Left forelimb (tissue), 1 donor: ENCODE measurements at regions not wholly inside any gene's neighbourhood (a gene's known extent, or its start where the extent isn't known, plus 50 kb on each side); places are given as distances from the start of the nearest gene placed in this dataset.

Source experiments
- DNase-seq: peaks from one replicate; pipeline ENCODE4 v3.0.0-alpha.2; 2018; ENCODE audit warnings: low spot score

DNA sequence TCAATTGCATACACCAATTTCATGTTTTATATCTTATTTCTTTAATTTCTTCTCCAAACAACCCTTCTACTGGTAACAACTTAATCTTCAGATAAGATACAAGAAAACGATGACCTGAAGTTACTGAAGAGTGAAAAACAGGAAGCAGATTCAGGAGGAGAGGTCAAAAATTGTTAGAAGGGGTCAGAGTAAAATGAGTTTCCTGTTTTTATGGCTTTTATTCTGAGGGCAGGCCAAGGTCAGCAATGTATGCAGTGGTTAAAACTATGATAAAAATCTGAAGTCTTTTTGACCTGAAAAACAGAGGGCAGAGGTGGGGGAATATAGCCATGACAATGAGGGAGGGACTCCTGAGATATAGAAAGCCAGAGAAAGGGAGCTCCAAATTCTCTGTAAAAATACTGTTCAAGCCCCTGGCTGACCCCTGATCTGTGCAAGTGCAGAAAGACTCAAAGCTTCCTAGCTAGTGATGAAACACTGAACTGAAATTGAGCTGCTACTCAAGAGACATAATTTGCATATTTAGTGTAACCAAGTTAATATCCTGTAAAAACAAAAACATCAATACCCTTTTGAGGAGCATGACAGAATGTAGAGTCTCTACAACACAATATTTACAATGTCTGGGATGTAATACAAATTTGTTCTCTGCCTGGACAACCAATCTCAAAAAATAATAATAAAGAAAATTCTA, 514.3 kb upstream of the SEL1L start:
- DNase-seq, result no peak

DNA sequence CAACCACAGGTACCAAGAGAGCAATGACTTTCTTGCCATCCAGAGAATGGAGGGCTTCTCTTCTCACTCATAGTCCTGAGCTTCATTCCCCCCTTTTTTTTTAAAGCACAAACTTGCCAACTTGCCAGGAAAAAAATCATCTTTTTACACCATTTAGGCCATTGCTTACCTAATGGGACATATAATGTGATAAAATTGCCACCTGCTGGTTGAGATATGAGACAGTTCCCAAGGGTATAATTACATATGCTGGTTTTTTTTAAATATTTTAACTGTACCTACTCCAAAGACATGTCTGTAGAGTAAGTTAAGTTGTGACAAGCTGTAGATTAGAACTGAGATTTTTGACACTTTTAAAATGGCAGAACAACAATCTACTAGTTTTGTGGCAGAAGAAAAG, 519.1 kb upstream of the SEL1L start:
- no peak for DNase-seq

DNA sequence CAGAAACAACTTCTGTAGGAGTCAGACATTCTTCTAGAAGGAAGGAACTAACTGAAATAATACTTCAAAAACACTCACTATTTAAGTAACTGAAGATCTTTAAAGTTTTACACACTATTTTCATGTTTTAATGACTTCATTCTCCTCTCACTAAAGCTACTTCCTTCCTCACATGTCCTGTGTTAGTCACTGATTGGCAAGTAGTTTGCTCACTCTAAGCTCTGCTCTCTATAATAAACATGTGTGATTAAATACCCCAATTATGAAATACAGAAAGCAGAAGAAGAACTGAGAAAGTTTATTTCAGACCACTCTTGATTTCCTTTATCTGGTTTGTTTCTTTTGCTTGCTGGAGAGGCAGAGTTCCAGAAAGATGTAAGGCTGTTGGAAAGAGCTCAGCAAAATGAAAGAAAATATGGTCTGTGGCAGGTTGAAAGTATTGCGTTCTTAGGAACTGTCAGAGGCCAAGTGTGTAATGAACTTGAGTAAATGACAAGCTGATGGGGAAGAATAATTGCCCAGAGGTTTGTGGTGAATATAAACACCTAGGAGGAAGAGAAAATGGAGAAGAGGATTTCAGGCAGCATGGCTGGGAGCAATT, 522.0 kb upstream of the SEL1L start:
- no peak for DNase-seq

DNA sequence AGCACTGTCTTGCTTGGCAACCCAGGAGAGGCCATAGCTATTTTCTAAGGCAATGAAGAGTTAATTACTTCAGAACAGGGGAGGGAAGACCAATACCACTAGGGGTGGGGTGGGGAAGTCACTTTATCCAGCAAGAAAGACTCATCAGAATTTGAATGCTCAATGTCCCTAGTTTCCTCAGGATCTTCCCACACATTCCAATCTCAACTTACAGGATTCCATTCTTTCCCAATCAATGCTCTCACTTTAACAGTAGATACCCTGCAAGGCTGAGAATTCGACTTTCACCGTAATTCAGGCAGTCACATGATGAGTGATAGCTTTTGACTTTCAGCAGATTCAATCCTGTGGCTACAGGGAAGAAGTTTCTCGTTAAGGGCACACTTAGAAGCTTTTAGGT, 526.6 kb upstream of the SEL1L start:
- DNase-seq, result no peak

DNA sequence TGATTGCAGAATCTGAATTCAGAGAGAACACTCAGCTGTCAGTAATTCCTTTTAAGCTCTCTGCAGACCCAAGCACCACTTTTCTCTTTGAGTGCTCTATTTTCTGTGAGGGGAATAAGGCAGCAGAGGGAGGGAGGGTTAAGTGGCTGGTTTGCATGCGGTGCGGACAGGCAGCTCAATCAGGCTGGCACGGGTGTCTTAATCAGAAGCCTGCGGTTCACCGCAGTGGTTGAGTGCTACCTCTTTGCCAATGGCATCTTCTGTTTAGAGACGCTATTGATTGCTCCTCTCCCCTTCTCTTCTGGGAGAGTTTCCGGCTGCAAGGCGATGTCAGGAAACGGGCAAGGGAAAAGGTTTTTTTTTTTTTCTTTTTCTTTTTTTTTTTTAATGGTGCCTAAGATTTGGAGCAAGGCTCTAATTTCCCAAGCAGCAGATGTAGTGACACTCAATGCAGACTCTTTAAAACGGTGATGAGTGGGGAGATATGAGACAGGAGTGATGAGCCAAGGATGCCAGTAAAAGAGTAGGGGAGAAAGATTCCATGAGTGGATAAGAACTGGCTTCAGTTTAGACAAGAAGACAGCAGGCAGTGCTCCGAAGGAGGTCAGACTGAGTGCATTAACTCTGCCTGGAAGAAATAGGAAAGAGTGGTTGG, 533.7 kb upstream of the SEL1L start:
- no peak for DNase-seq

DNA sequence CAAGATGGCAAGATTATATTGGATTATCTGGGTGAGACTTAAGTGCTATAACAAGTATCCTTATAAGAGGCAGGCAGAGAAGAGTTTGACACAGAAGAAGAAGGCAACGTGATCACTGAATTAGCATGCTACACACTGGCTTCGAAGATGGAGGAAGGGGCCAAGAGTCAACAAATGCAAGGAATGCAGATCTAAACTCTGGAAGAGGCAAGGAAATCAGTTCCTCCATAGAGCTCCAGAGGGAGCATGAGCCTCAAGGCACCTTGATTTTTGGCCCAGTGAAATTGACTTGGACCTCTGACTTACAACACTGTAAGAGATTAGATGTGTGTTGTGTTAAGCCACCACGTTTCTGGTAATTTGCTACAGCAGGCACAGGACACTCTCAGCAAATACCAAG, 536.4 kb upstream of the SEL1L start:
- DNase-seq, result no peak

DNA sequence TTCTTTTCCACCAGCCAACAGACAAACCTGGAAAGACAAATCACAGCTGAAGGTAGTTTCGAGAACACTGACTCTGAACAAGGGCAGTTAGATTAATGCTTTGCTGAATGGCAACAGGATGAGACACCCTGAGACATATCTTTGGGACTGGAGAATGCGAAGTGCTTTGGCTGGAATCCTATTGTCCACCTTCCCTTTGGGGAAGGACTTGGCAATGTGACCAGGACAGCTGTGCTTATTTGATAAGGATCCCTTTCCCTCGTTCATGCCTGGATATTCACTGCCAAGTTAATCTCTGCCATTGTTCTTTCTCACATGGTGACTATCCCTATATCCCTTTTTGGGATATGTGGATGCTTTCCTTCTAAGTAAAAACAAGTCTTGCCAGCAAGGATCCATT, 537.1 kb upstream of the SEL1L start:
- DNase-seq, result no peak

DNA sequence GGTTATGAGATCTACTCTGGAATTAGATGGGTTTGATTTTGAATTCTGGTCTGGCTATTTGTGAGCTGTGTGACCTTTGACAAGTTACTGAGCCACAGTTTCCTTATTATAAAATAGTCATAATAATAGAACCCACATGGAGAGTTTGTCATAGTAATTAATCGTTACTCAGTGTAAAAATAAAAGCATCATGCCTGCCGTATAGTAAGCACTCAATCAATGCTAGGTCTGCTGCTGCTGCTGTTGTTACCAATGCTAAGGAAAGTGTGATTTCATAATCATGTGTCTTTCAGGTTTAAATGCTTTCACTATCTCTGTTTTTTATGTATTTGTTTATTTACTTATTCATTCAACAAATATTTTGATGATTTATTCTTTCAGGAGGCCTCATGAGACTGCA, 539.9 kb upstream of the SEL1L start:
- DNase-seq, result no peak

DNA sequence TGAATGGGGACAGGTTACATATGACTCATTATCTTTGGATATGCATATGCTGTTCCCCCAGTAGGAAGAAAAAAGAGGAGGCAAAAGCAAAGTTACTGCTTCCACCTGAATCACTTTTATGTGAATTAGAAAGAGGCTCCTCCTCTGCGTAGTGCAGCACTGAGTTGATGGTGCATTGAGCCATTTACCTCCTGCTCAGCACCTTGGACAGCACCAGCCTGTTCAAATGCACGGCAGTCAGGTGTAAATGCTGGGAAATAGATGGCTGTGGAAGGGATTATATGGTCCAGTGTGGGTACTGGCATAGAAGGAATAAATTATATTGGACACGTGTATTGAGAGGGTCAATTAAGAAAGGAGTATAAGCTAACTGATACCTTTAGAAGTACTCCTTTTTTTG, 541.9 kb upstream of the SEL1L start:
- no peak for DNase-seq

DNA sequence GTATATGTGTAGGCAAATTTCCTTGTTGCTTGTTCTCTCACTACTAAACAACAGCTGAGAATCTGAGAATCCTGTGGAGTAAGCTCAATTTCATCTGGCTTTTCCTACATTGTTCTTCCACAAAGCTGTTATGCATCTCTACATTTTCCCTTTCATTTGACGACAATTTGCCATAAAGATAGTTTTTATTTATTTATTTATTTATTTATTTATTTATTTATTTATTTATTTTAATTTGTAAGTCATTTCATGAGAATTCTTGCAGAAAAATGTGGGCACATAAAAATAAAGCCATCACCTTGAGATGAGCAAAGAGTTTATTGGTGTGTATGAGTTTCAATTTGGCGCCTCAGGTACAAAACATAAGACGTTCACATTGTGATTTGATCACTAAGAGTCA, 545.9 kb upstream of the SEL1L start:
- DNase-seq, result no peak

DNA sequence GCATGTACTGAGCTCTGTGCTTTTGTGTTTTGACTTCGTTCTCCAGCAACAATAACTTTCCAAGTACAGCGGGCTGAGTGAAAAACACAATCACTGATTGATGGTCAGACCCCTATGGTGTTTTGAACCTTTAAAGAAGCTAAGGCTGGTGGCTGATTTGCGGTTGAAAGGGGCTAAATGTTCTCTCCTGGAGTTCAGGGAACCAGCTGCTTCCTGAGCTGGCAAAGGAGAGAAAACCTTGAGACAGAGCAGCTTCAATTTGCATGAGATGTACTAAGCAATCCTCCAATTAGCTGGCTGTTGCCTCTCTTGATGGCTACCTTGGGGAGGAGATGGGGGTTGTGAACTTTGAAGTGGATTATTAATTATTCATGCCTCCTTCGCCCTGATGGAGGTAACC, 546.7 kb upstream of the SEL1L start:
- DNase-seq, result no peak

DNA sequence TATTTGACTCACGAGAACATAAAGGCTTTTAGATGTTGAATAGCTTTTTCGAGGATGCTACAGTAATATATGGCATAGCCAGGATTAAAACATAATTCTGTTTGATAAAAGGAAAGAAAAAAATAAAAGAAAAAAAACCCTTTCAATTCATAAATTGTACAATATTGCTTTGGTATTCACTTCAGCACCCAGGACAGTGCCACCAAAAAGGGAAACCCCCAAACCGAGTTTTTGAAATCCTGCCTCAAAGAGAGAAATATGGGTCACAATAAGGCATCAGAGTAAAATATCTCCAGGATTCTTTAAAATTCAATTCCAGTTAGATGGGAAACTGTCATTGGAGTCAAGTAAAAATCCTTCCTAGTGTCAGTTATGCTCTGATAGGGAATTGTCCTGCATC, 551.2 kb upstream of the SEL1L start:
- DNase-seq, result no peak

DNA sequence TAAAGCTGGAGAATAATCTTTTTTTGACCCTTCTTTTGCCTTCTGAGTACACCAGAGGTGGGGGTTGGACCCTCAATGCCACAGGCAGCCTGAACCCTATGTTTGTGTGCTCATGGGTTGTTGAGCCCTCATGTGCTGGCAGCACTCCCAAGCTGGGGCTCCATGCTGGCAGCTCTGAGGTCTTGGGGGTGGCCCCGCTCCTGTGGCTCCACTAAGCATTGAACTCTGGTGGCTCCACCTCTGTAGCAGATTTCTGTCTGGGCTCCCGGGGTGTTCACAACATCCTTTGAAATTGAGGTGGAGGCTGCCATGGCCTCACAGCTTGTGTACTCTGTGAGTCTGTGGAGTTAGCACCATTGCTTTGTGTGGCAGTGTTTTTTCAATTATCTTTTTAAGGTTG, 557.4 kb upstream of the SEL1L start:
- DNase-seq, result no peak

DNA sequence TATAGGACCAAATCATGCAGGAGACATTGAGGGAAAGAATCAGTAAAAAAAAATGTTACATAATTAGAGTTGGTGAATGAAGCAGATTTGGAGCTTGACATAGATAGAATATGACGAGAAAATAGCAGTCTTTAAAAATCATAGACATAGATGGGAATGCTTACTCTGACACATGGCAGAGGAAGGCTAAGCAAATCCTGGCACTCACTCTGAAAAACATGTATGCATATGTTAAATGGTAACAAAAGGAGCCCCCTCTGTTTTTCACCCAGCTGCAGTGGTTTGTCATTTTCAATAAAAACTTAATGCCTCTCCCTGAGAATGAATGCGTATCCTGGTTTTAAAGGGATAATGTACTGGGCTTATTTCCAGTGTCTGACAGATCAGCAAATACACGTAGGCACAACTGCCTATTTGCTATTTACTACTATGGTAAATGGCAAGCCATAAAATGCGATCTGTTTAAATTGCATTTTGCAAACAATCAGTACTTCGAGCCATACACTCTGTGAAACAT, 561.2 kb upstream of the SEL1L start:
- no peak for DNase-seq

DNA sequence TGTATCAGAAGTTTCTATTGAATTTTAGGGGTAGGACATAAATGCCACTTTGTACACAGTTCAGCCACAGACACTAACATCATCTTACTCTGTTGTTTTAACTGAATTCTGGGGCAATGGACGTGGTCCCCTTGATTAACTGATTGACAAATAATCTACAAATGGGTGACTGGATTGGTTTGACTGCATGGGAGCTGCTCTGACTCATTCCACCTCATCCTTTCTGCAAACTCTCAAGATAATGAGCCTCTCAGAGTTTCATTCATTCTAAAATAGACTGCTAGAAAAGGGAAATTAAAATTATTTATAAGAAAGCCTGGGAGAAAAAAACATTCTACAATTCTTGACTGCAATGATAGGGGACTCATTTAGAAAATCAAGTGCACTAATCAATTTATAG, 570.4 kb upstream of the SEL1L start:
- DNase-seq, result no peak

DNA sequence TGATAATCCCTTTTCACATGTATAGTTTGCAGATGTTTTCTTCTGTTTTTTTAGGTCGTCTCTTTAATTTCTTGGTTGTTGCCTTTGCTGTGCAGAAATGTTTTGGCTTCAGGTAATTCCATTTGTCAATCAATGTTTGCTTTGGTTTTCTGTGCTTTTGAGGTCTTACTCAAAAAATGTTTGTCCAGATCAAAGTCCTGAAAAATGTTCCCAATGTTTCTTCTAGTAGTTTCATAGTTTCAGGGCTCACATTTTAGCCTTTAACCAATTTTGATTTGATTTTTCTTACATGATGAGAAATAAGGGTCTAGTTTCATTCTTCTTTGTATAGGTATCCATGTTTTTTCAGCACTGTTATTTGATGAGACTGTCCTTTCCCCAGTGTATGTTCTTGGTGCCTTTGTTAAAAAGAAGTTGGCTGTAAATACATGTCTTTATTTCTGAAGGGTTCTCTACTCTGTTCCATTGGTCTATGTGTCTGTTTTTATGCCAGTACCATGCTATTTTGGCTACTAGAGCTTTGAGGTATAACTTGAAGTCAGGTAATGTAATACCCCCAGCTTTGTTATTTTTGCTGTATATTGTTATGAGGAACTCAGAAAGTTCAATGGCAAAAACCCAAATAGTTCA, 578.7 kb upstream of the SEL1L start:
- no peak for DNase-seq

DNA sequence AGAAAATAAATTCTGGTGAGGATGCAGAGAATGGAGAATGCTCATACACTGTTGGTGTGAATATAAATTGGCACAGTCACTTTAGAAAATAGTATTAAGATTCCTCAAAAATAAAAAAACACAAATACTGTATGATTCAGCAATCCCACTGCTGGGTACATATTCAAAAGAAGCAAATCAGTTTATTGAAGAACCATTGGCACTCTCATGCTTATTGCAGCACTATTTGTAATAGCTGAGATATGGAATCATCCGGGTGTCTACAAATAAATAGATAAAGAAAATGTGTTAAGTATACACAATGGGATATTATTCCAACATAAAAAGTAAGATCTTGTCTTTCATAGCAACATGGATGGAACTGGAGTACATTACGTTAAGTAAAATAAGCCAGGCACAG, 579.4 kb upstream of the SEL1L start:
- no peak for DNase-seq

DNA sequence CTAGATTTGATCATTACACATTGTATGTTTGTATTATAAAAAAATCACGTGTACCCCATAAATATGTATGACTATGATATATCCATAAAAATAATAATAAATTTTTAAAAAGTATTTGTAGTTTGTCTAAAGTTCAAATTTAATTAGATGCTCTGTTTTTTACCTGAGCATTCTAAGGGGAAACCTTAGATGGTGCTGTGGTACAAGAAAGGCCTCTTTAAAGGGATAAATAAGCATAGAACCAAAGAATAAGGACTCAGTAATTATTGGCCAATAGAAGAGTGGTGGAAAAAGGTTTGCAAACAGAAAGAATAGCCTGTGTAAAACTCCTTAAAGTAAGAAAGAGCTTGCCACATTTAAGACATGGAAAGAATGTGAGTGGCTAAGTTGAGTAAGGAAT, 580.1 kb upstream of the SEL1L start:
- no peak for DNase-seq

DNA sequence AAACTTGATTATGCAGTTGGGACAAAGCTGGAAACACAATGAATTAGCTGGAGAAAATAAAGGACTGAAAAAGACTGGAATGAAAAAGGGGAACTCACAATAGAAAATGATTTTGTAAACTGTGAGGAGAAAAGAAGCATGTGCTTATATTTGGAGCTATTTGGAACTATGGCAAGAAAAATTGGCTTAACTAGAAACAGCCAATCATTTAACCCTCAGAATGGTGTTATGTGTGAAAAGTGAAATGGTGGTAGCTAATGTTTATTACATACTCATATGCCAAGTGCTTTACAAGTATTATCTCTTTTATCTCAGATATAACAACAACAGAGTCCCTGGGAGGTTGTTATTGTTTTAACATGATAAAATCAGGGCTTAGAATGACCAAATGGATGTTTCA, 583.1 kb upstream of the SEL1L start:
- DNase-seq, result no peak

DNA sequence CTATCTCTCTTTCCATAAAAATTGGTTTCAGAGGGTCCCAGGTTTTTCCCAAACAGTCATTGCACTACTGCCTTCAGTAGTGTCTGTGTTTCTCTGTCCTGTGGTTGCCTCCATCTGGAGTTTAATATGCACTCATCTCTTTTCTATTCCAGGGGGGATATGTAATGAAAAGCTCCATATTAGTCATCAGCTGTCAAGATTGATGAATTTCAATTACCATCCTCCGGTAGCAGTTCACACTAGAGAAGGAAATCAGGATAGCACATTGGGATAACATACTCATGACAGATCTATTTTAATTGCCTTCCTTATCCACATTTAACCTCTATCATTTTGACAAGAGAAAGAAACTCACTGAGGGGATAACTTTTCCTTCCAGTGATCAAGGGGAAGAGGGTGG, 589.0 kb upstream of the SEL1L start:
- no peak for DNase-seq

DNA sequence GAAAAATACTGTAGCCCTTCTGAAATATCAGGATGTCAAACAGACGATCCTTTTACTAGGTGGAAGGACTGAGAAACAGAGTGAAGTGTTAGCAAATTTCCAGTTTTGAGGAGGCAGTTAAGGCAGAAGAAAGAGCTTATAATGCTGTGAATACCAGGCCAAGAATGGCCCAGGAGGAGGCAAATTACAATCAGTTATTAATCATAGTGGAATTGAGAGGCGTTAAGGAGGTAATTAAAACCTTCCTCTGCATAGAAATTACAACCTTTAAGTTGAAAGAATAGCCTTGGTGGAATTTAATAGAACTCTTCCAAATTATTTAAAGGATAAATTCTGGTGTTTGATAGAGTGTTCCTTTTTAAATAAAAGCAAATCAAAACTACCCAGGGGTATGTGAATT, 590.9 kb upstream of the SEL1L start:
- no peak for DNase-seq

DNA sequence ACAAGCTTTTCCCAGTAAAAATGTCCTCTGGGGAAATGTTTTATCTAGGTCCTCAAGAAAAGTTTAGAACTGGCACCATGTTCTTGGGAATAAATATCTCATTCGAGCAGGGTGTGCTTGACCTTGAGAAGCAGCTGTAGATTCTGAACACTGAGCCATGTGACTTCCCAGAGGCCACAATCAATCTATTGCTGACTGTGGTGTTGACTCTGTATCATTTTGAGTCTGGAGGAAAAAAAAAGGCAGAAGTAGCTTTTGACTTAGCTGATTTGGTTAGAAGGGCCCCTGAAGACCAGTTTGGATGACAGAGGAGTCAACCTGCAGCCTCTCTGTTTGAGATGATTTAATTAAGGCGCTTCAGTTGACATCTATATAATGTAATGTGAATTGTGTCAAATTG, 592.4 kb upstream of the SEL1L start:
- DNase-seq, result no peak

DNA sequence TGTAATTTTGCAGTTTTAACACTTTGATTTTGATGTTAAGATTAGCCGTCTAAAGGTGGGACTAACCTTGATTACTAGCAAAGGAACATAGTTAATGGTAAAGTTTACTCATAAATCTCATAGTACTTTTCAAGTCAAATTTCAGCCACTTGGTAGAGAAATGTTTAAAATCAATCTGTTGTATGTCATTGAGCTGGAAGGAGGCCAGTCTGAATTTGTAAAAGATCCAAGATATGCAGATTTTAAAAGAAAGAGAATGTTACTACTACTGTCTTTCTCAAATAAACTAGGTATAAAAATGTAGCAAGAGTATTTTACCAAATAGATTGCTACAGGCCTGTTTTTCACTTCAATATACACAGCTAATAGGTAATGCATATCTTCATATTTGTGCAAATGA, 600.8 kb upstream of the SEL1L start:
- DNase-seq, result no peak
